GM12878 (cell line): ENCODE measurements at regions not wholly inside any gene's neighbourhood (a gene's known extent, or its start where the extent isn't known, plus 50 kb on each side); places are given as distances from the start of the nearest gene placed in this dataset.

Experiments
- KLF5 ChIP-seq: fragments of 450-650 bp; IDR thresholded peaks from 2 replicates; pipeline ENCODE4 v1.6.1; 2014; ENCODE audit warnings: mild to moderate bottlenecking; ENCODE audit not compliant: partially characterized antibody
- NKRF ChIP-seq: fragments of 450-650 bp; conservative IDR thresholded peaks from 2 replicates; pipeline ENCODE4 v1.6.1; 2017; ENCODE audit warnings: mild to moderate bottlenecking, moderate library complexity
- PRDM15 ChIP-seq: fragments of 450-650 bp; formaldehyde crosslinking; IDR thresholded peaks from 2 replicates; pipeline ENCODE4 v1.4.0; 2020; ENCODE audit warnings: mild to moderate bottlenecking, moderate library complexity
- REST ChIP-seq: IDR thresholded peaks from 2 replicates; pipeline ENCODE4 v1.6.1; 2012; ENCODE audit warnings: mild to moderate bottlenecking, low read depth, low read length

GRCh38 chr13:103878891-103879605 lies 812.8 kb upstream of the SLC10A2 start (continued):
- no peak for TF ChIP-seq REST
- TF ChIP-seq NKRF = no peak
- TF ChIP-seq KLF5 = no peak
- no peak for TF ChIP-seq PRDM15
